HG03045 (cell line): ENCODE measurements at regions not wholly inside any gene's neighbourhood (a gene's known extent, or its start where the extent isn't known, plus 50 kb on each side); places are given as distances from the start of the nearest gene placed in this dataset.

Source experiments
- ATAC-seq: cut with Tn5 transposase; IDR thresholded peaks from one replicate; pipeline ENCODE4 v1.9.1; 2021; ENCODE audit warnings: mild to moderate bottlenecking, moderate library complexity; ENCODE audit not compliant: unreplicated experiment

GRCh38 chr5:2574155-2574554, 177.3 kb downstream of the IRX2 start:
- no peak for ATAC-seq

- ATAC-seq: no peak
These were observed 180.9 kb downstream of the IRX2 start for GRCh38 chr5:2570586-2570985.

- ATAC-seq: no peak
These were observed 181.5 kb downstream of the IRX2 start for GRCh38 chr5:2569774-2570542.

GRCh38 chr5:2569176-2569575, 182.3 kb downstream of the IRX2 start:
- ATAC-seq: no peak

- ATAC-seq: no peak
These were observed 185.2 kb downstream of the IRX2 start for GRCh38 chr5:2566284-2566683.

GRCh38 chr5:2565147-2565546, 186.3 kb downstream of the IRX2 start:
- no peak for ATAC-seq

- no peak for ATAC-seq
These were observed 188.4 kb downstream of the IRX2 start for GRCh38 chr5:2563046-2563445.

GRCh38 chr5:2562036-2562435, 189.4 kb downstream of the IRX2 start:
- no peak for ATAC-seq

GRCh38 chr5:2560435-2560834, 191.0 kb downstream of the IRX2 start:
- no peak for ATAC-seq

- no peak for ATAC-seq
These were observed 194.0 kb downstream of the IRX2 start for GRCh38 chr5:2557435-2557834.

- ATAC-seq: no peak
These were observed 195.0 kb downstream of the IRX2 start for GRCh38 chr5:2556375-2556966.

GRCh38 chr5:2553611-2554010, 197.9 kb downstream of the IRX2 start:
- ATAC-seq: no peak

- ATAC-seq: no peak
These were observed 201.0 kb downstream of the IRX2 start for GRCh38 chr5:2550509-2550908.

- ATAC-seq: no peak
These were observed 201.6 kb downstream of the IRX2 start for GRCh38 chr5:2549900-2550299.

GRCh38 chr5:2549354-2549753, 202.1 kb downstream of the IRX2 start:
- ATAC-seq: no peak

- no peak for ATAC-seq
These were observed 204.5 kb downstream of the IRX2 start for GRCh38 chr5:2546938-2547337.

GRCh38 chr5:2544003-2544402, 207.5 kb downstream of the IRX2 start:
- ATAC-seq: no peak

GRCh38 chr5:2542821-2543220, 208.7 kb downstream of the IRX2 start:
- no peak for ATAC-seq

- ATAC-seq: no peak
These were observed 209.5 kb downstream of the IRX2 start for GRCh38 chr5:2542026-2542425.

- ATAC-seq: no peak
These were observed 213.3 kb downstream of the IRX2 start for GRCh38 chr5:2538169-2538568.

GRCh38 chr5:2537378-2538145, 213.9 kb downstream of the IRX2 start:
- no peak for ATAC-seq
